ENCODE measurements at regions not wholly inside any gene's neighbourhood (a gene's known extent, or its start where the extent isn't known, plus 50 kb on each side); places are given as distances from the start of the nearest gene placed in this dataset.

DNA sequence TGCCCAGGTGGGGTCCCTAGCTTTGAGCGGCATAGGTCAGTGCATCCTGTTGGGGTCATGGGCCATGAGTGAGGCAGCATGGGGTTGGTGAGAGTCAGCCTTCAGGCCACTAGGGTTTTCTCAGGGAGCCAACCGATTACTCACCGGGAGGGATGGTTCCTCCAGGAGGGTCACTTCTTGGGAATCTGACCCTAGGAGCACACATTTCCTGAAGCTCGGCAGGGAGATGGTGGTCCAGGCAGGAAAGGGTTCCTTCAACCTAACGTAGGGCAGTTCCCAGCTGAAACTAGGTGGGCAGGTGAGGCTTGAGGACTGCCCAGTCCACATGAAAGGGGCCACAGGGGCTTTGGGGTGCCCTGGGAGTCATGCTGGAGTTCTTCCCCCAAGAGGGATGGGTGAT, 218.0 kb downstream of the UBE3A start:
- Mint-ChIP-seq H3K4me3 (no peak overlapping the region), H3K36me3 (ENCODE audit: low read depth) (no peaks in the 10 kb centered on the region), H3K9me3 (peaks cover 40% of the 10 kb centered on the region), H3K27ac (no peak overlapping the region), H3K4me1 (no peaks in the 10 kb centered on the region), H3K27me3 (ENCODE audit: low read depth) (no peaks in the 10 kb centered on the region)
- TF ChIP-seq, protein P1, sequence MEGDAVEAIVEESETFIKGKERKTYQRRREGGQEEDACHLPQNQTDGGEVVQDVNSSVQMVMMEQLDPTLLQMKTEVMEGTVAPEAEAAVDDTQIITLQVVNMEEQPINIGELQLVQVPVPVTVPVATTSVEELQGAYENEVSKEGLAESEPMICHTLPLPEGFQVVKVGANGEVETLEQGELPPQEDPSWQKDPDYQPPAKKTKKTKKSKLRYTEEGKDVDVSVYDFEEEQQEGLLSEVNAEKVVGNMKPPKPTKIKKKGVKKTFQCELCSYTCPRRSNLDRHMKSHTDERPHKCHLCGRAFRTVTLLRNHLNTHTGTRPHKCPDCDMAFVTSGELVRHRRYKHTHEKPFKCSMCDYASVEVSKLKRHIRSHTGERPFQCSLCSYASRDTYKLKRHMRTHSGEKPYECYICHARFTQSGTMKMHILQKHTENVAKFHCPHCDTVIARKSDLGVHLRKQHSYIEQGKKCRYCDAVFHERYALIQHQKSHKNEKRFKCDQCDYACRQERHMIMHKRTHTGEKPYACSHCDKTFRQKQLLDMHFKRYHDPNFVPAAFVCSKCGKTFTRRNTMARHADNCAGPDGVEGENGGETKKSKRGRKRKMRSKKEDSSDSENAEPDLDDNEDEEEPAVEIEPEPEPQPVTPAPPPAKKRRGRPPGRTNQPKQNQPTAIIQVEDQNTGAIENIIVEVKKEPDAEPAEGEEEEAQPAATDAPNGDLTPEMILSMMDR (IDR thresholded peaks at IDR 0.05; ENCODE audit: unreplicated experiment in 3 of 3) = no peak

GRCh38 chr15:25224396-25224795, 214.4 kb downstream of the UBE3A start:
- H3K27me3 Mint-ChIP-seq (ENCODE audit: low read depth) = no peaks in the 10 kb centered on the region
- H3K4me3 Mint-ChIP-seq = no peak overlapping the region
- H3K27ac Mint-ChIP-seq = no peak overlapping the region
- TF ChIP-seq, protein P1 (IDR thresholded peaks at IDR 0.05; ENCODE audit: unreplicated experiment in 3 of 3) = no peak
- no peaks in the 10 kb centered on the region for H3K36me3 Mint-ChIP-seq (ENCODE audit: low read depth)
- peaks cover 34% of the 10 kb centered on the region for H3K9me3 Mint-ChIP-seq
- H3K4me1 Mint-ChIP-seq = no peaks in the 10 kb centered on the region

- Mint-ChIP-seq H3K27ac (no peak overlapping the region), H3K4me3 (no peak overlapping the region), H3K36me3 (ENCODE audit: low read depth) (no peaks in the 10 kb centered on the region), H3K27me3 (ENCODE audit: low read depth) (no peaks in the 10 kb centered on the region), H3K4me1 (no peaks in the 10 kb centered on the region), H3K9me3 (peaks cover 35% of the 10 kb centered on the region)
- TF ChIP-seq, protein P1 (IDR thresholded peaks at IDR 0.05; ENCODE audit: unreplicated experiment in 3 of 3) = no peak
Observed at GRCh38 chr15:25226360-25226759, 212.5 kb downstream of the UBE3A start.

DNA sequence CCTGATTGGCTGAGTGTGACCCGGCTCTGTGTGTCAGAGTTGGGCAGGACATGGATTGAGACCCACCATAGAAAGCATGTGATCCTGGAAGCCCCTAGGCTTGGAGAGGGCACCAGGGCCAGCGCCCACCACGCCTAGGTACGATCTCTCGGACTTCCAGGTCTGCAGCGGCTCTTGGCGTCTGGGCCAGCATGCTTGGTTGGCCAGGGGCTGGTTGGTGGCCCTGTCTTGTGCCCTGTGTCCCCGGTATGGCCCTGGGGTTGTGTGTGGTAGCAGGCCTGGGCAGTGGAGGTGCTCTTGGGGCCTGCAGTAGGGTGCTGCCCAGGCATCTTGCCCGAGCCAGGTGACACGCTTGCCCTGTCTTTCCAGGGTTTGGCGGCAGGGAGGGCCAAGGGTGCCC, 210.6 kb downstream of the UBE3A start:
- Mint-ChIP-seq H3K9me3 (peaks cover 36% of the 10 kb centered on the region), H3K27me3 (ENCODE audit: low read depth) (no peaks in the 10 kb centered on the region), H3K27ac (no peak overlapping the region), H3K4me3 (no peak overlapping the region), H3K36me3 (ENCODE audit: low read depth) (no peaks in the 10 kb centered on the region), H3K4me1 (no peaks in the 10 kb centered on the region)
- TF ChIP-seq, protein P1 (IDR thresholded peaks at IDR 0.05; ENCODE audit: unreplicated experiment in 3 of 3) = no peak

DNA sequence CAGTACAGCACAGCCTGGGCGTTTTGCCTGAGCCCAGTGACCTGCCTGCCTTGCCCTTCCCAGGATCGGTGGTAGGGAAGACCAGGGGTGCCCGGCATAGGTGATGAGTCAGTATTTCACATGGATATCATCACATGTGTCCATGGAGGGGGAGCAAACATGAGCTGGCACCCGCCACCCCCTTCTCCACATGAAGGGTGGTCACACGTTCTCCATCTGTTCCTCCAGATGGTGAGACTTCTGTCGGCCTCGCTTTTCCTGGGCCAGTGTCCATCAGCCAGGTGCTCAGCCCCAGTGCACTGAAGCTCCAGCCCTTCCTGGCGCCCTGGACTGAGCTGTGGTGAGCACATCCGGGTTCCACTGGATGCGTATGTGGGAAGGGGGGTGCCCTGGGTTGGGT, 208.4 kb downstream of the UBE3A start:
- H3K27ac Mint-ChIP-seq = no peak overlapping the region
- peaks cover 35% of the 10 kb centered on the region for H3K9me3 Mint-ChIP-seq
- no peaks in the 10 kb centered on the region for H3K27me3 Mint-ChIP-seq (ENCODE audit: low read depth)
- TF ChIP-seq, protein P1 (IDR thresholded peaks at IDR 0.05; ENCODE audit: unreplicated experiment in 3 of 3) = no peak
- H3K4me1 Mint-ChIP-seq = no peaks in the 10 kb centered on the region
- H3K36me3 Mint-ChIP-seq (ENCODE audit: low read depth) = no peaks in the 10 kb centered on the region
- H3K4me3 Mint-ChIP-seq = no peak overlapping the region

DNA sequence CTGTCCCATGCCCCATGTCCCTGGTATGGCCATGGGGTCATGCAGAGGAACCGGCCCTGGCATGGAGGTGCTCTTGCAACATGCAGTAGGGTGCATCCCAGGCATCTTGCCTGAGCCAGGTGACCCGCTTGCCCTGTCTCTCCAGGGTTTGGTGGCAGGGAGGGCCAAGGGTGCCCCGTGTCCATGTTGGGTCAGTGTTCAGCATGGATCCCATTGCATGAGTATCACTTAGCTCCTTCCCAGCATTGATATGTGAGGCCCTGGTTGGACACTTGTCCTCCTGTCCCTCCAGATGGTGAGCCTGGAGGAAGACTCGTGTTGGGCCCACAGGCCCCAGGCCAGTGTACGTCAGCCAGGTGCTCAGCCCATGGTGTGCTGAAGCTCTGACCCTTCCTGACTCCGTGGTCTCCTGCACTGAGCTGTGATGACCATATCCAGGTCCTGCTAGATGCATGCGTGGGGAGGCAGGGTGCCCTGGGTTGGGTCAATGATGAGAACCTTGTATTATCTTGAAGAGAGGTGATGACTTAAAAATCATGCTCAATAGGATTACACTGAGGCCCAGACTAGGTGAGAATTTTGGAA, 205.0 kb downstream of the UBE3A start:
- no peak overlapping the region for H3K27ac Mint-ChIP-seq
- H3K4me1 Mint-ChIP-seq = no peaks in the 10 kb centered on the region
- H3K36me3 Mint-ChIP-seq (ENCODE audit: low read depth) = no peaks in the 10 kb centered on the region
- H3K9me3 Mint-ChIP-seq = peaks cover 46% of the 10 kb centered on the region
- TF ChIP-seq, protein P1 (IDR thresholded peaks at IDR 0.05; ENCODE audit: unreplicated experiment in 3 of 3) = no peak
- no peaks in the 10 kb centered on the region for H3K27me3 Mint-ChIP-seq (ENCODE audit: low read depth)
- H3K4me3 Mint-ChIP-seq = no peak overlapping the region
